Kidney (tissue), 13 donors: ENCODE measurements at regions not wholly inside any gene's neighbourhood (a gene's known extent, or its start where the extent isn't known, plus 50 kb on each side); places are given as distances from the start of the nearest gene placed in this dataset.
"Not testable (repeated sequence)": the region's sequence is repeated elsewhere in the genome, so short reads cannot be mapped to it uniquely, and the experiment has no call there.

ENCODE experiments used
- DNase-seq, 5 donors: peaks; one replicate each; pipeline ENCODE4 v3.0.0-alpha.2; 2013 to 2020
- FAIRE-seq: peaks from 2 replicates; lab custom pipeline; 2012; peaks lifted over from hg19 to GRCh38; lab: Jason Lieb, UNC
- H3K27ac ChIP-seq, 2 donors: one replicate each; pipeline ENCODE4 v1.7.0; 2013; ENCODE audit warnings: low read depth in 2 of 2, low read length in 2 of 2, inconsistent platforms in 1 of 2
- H3K27me3 ChIP-seq: one replicate; pipeline ENCODE4 v1.7.1; 2013; ENCODE audit warnings: low read length, inconsistent platforms; ENCODE audit not compliant: control insufficient read depth, insufficient read depth
- H3K36me3 ChIP-seq, 3 donors: one replicate each; pipeline versions ENCODE4 v1.7.0 to v1.7.1; 2013; ENCODE audit warnings: low read length in 3 of 3, control low read depth in 1 of 3, inconsistent platforms in 1 of 3; ENCODE audit not compliant: insufficient read depth in 3 of 3, control insufficient read depth in 2 of 3
- H3K4me1 ChIP-seq, 3 donors: one replicate each; pipeline versions ENCODE4 v1.7.0 to v1.7.1; 2013; ENCODE audit warnings: low read length in 3 of 3, inconsistent platforms in 1 of 3, low read depth in 1 of 3; ENCODE audit not compliant: control insufficient read depth in 2 of 3, insufficient read depth in 2 of 3
- H3K4me3 ChIP-seq, 3 donors: one replicate each; pipeline versions ENCODE4 v1.7.0 to v1.8.1; 2013; ENCODE audit warnings: low read length in 3 of 3, control low read depth in 1 of 3, inconsistent platforms in 1 of 3
- H3K9ac ChIP-seq, 3 donors: one replicate each; pipeline versions ENCODE4 v1.7.0 to v1.7.1; 2013; ENCODE audit warnings: low read length in 3 of 3, control low read depth in 1 of 3, inconsistent platforms in 1 of 3
- H3K9me3 ChIP-seq, 3 donors: one replicate each; pipeline versions ENCODE4 v1.7.0 to v1.7.1; 2013; ENCODE audit warnings: low read length in 3 of 3, control low read depth in 1 of 3, inconsistent platforms in 1 of 3; ENCODE audit not compliant: control insufficient read depth in 2 of 3, insufficient read depth in 1 of 3
- CTCF ChIP-seq: IDR thresholded peaks from 3 replicates; pipeline ENCODE4 v1.5.1; 2012; ENCODE audit warnings: mild to moderate bottlenecking, moderate library complexity, borderline replicate concordance; ENCODE audit not compliant: insufficient read depth; ENCODE audit errors: extremely low read depth
- intact Hi-C: fragments of 100-400 bp; cut with DNase I; formaldehyde crosslinking; loops from one replicate; pipeline ENCODE4 v1.11.1; 2022
- donor health status: control.
- donor health status: control.
- donor health status: control.
- donor health status: control.
- donor health status: control.
- donor health status: DM: yes; HTN: yes; CAD: no.
- donor health status: Normal renal cell carcinoma (clear cell type).

GRCh38 chr11:45409587-45409986, 123.4 kb upstream of the SYT13 start:
- H3K9ac ChIP-seq, result no peak overlapping the region
- no peaks in the 10 kb centered on the region for H3K27me3 ChIP-seq
- peak in 1 of 5 donors; percentile 14 for DNase-seq
- no peaks in the 10 kb centered on the region for H3K9me3 ChIP-seq
- intact Hi-C loops, result no loop called here
- H3K4me3 ChIP-seq, result no peak overlapping the region
- TF ChIP-seq CTCF, result no peak
- no peak for FAIRE-seq
- peaks cover 0 to 2% (median 0%) of the 10 kb centered on the region in 3 donors for H3K4me1 ChIP-seq
- H3K36me3 ChIP-seq, result no peaks in the 10 kb centered on the region
- no peak overlapping the region for H3K27ac ChIP-seq

GRCh38 chr11:45407226-45407625, 121.1 kb upstream of the SYT13 start:
- FAIRE-seq, result no peak
- Histone ChIP-seq H3K9ac (no peak overlapping the region), H3K4me3 (no peak overlapping the region), H3K36me3 (no peaks in the 10 kb centered on the region), H3K27ac (no peak overlapping the region), H3K9me3 (no peaks in the 10 kb centered on the region), H3K27me3 (no peaks in the 10 kb centered on the region), H3K4me1 (peaks cover 0 to 2% (median 0%) of the 10 kb centered on the region in 3 donors)
- intact Hi-C loops, result no loop called here
- TF ChIP-seq CTCF, result no peak
- DNase-seq, result no peak

- no peak for TF ChIP-seq CTCF
- FAIRE-seq (peak; percentile 6), DNase-seq (no peak)
- H3K9ac ChIP-seq, result no peak overlapping the region
- H3K27ac ChIP-seq, result no peak overlapping the region
- no peaks in the 10 kb centered on the region for H3K36me3 ChIP-seq
- H3K4me1 ChIP-seq, result no peaks in the 10 kb centered on the region
- H3K9me3 ChIP-seq, result no peaks in the 10 kb centered on the region
- intact Hi-C loops, result no loop called here
- no peak overlapping the region for H3K4me3 ChIP-seq
- no peaks in the 10 kb centered on the region for H3K27me3 ChIP-seq
These were observed 120.0 kb upstream of the SYT13 start for GRCh38 chr11:45405916-45406670.

- H3K27ac ChIP-seq, FAIRE-seq, DNase-seq, intact Hi-C loops, H3K9ac ChIP-seq, H3K27me3 ChIP-seq, H3K4me3 ChIP-seq, H3K36me3 ChIP-seq, H3K4me1 ChIP-seq, H3K9me3 ChIP-seq: not testable (repeated sequence)
These were observed 117.4 kb upstream of the SYT13 start for GRCh38 chr11:45403521-45403920.
